Amniotic epithelial cell (primary cell): ENCODE measurements at regions not wholly inside any gene's neighbourhood (a gene's known extent, or its start where the extent isn't known, plus 50 kb on each side); places are given as distances from the start of the nearest gene placed in this dataset.
A peak's percentile ranks its signal among the peaks of the same experiment; 100 is the strongest.

Experiments
- DNase-seq: peaks from one replicate; pipeline ENCODE4 v3.0.0-alpha.2; 2010; ENCODE audit warnings: low read depth

GRCh38 chr15:94056314-94056713 is 175.0 kb upstream of the MCTP2 start:
- peak; percentile 56 for DNase-seq

- DNase-seq = no peak
Measured at GRCh38 chr15:94053626-94054025, 177.7 kb upstream of the MCTP2 start.

GRCh38 chr15:94052711-94053110 is 178.7 kb upstream of the MCTP2 start:
- no peak for DNase-seq

- peak; percentile 4 for DNase-seq
Measured at GRCh38 chr15:94047566-94047965, 183.8 kb upstream of the MCTP2 start.

- DNase-seq = peak; percentile 82
Measured at GRCh38 chr15:94042180-94042928, 189.0 kb upstream of the MCTP2 start.

GRCh38 chr15:94041746-94042145 is 189.6 kb upstream of the MCTP2 start:
- DNase-seq = peak; percentile 43

- DNase-seq = no peak
Measured at GRCh38 chr15:94040541-94041248, 190.7 kb upstream of the MCTP2 start.

GRCh38 chr15:94036156-94036555 is 195.2 kb upstream of the MCTP2 start:
- DNase-seq = no peak

GRCh38 chr15:94033683-94034020 is 197.7 kb upstream of the MCTP2 start:
- no peak for DNase-seq

GRCh38 chr15:94033014-94033682 is 198.2 kb upstream of the MCTP2 start:
- no peak for DNase-seq

GRCh38 chr15:94032571-94032970 is 198.8 kb upstream of the MCTP2 start:
- no peak for DNase-seq

GRCh38 chr15:94031072-94031471 is 200.3 kb upstream of the MCTP2 start:
- no peak for DNase-seq

GRCh38 chr15:94029495-94029894 is 201.9 kb upstream of the MCTP2 start:
- DNase-seq = peak; percentile 52

- no peak for DNase-seq
Measured at GRCh38 chr15:94028809-94029208, 202.6 kb upstream of the MCTP2 start.

GRCh38 chr15:94028121-94028520 is 203.2 kb upstream of the MCTP2 start:
- DNase-seq = no peak

GRCh38 chr15:94027581-94027980 is 203.8 kb upstream of the MCTP2 start:
- no peak for DNase-seq

- peak; percentile 69 for DNase-seq
Measured at GRCh38 chr15:94026458-94027304, 204.7 kb upstream of the MCTP2 start.

GRCh38 chr15:94023531-94023930 is 207.8 kb upstream of the MCTP2 start:
- DNase-seq = no peak

GRCh38 chr15:94021621-94022320 is 209.6 kb upstream of the MCTP2 start:
- peak; percentile 11 for DNase-seq

GRCh38 chr15:94019062-94019461 is 212.3 kb upstream of the MCTP2 start:
- no peak for DNase-seq

GRCh38 chr15:94015324-94015723 is 216.0 kb upstream of the MCTP2 start:
- DNase-seq = no peak
